ENCODE measurements at regions not wholly inside any gene's neighbourhood (a gene's known extent, or its start where the extent isn't known, plus 50 kb on each side); places are given as distances from the start of the nearest gene placed in this dataset.

GRCh38 chr17:79412110-79412509 is 198.7 kb downstream of the RBFOX3 start:
- Mint-ChIP-seq H3K9me3 (no peaks in the 10 kb centered on the region), H3K36me3 (no peaks in the 10 kb centered on the region), H3K27ac (no peak overlapping the region), H3K27me3 (ENCODE audit: low read depth) (peaks cover 3% of the 10 kb centered on the region; the same call in 1 of the 2 replicates), H3K4me1 (peaks cover 14% of the 10 kb centered on the region; the same call in 1 of the 2 replicates), H3K4me3 (no peak overlapping the region)
- no peak for ATAC-seq
- POLR2A ChIA-PET, result no interaction called here
- TF ChIP-seq PRDM15 (CRISPR knock-in tag; IDR thresholded peaks at IDR 0.05) (no peak), E2F1 (CRISPR knock-in tag; IDR thresholded peaks at IDR 0.05) (no peak), JUN (CRISPR knock-in tag; IDR thresholded peaks at IDR 0.05) (no peak), AR (CRISPR knock-in tag; IDR thresholded peaks at IDR 0.05) (no peak), ZNF317 (CRISPR knock-in tag; IDR thresholded peaks at IDR 0.05; ENCODE audit: borderline replicate concordance, low read depth) (no peak), EMX1 (CRISPR knock-in tag; IDR thresholded peaks at IDR 0.05) (no peak), PREB (CRISPR knock-in tag; IDR thresholded peaks at IDR 0.05; ENCODE audit: borderline replicate concordance) (no peak), ZNF425 (CRISPR knock-in tag; conservative IDR thresholded peaks at IDR 0.05) (no peak), ATF3 (CRISPR knock-in tag; conservative IDR thresholded peaks at IDR 0.05) (no peak), SMAD3 (CRISPR knock-in tag; IDR thresholded peaks at IDR 0.05; ENCODE audit: borderline replicate concordance) (no peak), TP53 (CRISPR knock-in tag; IDR thresholded peaks at IDR 0.05) (no peak), IRF1 (CRISPR knock-in tag; IDR thresholded peaks at IDR 0.05) (no peak), ZBTB21 (CRISPR knock-in tag; IDR thresholded peaks at IDR 0.05; ENCODE audit: borderline replicate concordance) (no peak), USF2 (CRISPR knock-in tag; IDR thresholded peaks at IDR 0.05) (no peak), ESRRA (CRISPR knock-in tag; IDR thresholded peaks at IDR 0.05; ENCODE audit: borderline replicate concordance) (no peak), ATF1 (CRISPR knock-in tag; IDR thresholded peaks at IDR 0.05) (no peak)
- no peak for DNase-seq (ENCODE audit: low spot score)
- CTCF ChIA-PET, result no interaction called here

All from WTC11 (cell line).